HG02610 (cell line): ENCODE measurements at regions not wholly inside any gene's neighbourhood (a gene's known extent, or its start where the extent isn't known, plus 50 kb on each side); places are given as distances from the start of the nearest gene placed in this dataset.
"Not testable (repeated sequence)": the region's sequence is repeated elsewhere in the genome, so short reads cannot be mapped to it uniquely, and the experiment has no call there.

ENCODE experiments used
- ATAC-seq: cut with Tn5 transposase; IDR thresholded peaks from one replicate; pipeline ENCODE4 v1.9.1; 2021; ENCODE audit warnings: mild to moderate bottlenecking, moderate library complexity; ENCODE audit not compliant: unreplicated experiment

DNA sequence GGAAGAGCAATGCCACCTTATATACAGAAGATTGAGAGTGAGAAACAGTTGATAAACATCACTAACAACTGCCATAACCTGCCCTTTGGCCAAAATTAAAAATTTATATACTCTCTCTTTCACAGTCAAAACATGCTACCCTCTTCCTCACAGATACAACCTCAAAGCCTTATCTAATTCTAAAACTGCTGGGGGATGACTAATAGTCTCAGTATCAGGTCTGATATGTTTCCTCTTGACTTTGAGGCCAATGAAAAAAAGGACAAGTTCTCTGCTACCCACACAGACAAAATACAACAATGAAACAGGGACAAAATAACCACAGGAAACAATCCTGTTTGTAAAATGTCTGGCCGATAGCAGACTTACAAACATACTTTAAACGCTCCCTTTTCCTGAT, 485.6 kb upstream of the NUDT12 start:
- ATAC-seq, result peak; percentile 65

DNA sequence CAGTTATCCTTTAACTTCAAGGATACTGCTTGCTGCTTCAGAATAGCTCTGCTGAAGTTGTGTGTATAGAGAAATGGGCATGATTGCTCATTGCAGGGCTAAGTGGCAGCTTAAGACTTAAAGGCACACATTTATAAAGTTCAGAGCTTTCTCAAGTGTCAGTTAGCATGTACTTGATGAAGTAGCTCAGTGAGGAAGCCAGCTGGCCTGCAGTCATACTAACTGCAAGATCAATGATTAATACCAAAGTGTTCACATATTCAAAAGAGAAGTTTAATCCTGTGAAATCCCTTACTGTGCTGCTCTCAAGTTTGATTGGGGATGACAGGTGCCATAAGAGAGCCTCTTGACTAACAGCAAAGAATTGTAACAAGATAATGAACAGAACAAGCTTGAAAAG, 483.4 kb upstream of the NUDT12 start:
- ATAC-seq, result no peak

DNA sequence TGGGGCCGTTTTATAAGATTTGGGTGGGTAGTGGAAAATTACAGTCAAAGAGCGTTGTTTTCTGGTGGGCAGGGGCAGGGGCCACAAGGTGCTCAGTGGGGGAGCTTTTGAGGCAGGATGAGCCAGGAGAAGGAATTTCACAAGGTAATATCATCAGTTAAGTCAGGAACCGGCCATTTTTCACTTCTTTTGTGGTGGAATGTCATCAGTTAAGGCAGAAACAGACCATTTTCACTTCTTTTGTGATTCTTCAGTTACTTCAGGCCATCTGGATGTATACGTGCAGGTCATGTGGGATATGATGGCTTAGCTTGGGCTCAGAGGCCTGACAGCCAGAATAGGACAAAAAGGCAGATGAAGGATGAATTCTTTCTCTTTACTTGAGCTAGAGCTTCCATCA, 477.3 kb upstream of the NUDT12 start:
- not testable (repeated sequence) for ATAC-seq

DNA sequence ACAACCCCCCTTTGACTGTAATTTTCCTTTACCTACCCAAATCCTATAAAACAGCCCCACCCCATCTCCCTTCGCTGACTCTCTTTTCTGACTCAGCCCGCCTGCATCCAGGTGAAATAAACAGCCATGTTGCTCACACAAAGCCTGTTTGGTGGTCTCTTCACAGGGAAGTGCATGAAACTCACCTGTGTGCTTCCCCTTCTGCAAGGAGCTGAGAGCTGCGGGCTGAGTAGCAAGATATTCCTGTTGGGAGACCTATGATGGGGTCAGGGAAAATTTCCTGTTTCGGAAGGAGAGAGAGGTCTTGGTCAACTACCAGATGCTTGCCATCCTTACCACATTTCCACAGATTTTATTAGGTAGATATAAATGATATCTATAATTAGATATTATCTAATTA, 474.5 kb upstream of the NUDT12 start:
- not testable (repeated sequence) for ATAC-seq

DNA sequence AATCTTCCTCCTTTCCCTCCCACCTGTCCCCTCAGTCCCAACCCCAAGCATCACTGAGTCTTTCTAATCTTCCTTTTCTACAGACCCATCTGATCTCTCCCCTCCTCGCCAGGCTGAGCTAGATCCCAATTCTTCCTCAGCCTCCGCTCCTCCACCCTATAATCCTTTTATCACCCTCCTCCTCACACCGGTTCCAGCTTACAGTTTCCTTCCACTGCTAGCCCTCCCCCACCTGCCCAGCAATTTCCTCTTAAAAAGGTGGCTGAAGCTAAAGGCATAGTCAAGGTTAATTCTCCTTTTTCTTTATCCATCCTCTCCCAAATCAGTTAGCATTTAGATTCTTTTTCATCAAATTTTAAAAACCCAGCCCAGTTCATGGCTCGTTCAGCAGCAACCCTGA, 470.6 kb upstream of the NUDT12 start:
- ATAC-seq, result not testable (repeated sequence)

DNA sequence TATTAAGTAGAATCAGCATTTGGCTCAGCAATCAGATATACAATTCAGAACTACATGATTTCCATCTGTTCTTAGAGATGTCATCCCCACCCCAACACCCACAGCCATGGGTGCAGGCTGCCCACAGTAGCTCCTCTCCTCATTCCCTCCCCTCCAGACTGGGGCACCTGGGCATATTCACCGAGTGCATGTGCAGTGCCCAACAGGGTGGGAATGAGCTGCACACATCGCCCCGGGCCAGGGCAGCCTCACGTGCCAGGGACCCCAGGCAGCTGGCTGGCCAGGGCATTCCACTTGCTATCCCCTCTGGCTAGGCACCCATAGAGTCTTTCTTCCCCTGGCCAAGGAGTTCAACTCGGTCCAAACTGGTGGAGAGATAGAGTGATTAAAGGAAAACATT, 461.9 kb upstream of the NUDT12 start:
- ATAC-seq, result no peak

DNA sequence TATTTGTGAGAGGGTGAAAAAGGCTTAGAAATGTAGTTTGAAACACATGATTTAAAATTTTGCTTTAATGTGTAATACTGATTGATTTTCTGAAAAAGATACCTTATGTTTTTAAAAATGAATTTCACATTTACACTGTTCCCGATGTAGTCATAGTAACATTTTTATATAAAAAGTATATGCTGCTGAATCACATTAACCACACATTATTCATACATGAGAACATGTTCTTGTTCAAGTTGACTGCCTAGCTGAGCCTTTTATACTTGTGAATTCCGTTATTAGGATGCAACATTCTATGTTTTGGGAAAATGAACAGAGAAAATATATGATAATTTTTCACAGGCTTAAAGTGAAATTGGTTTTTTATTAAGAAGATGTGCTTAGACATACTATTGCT, 461.1 kb upstream of the NUDT12 start:
- no peak for ATAC-seq

DNA sequence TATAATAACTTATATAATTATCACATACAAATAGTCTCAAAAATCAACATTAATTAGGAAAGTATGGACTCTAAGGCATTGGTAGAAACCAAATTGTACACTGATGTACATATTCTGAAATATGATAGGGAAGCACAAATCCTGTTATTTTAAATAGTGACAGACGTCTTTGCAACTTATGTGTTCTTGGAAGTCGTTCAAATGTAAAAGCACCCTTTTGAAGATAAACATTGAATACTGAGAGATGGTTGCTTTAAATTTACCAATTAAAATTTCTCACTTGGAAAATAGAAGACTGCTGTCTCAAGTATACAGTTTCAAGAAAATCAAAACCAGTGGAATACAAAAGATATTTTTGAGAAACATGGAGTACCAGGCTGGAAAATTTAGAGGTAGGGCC, 457.4 kb upstream of the NUDT12 start:
- ATAC-seq, result no peak

DNA sequence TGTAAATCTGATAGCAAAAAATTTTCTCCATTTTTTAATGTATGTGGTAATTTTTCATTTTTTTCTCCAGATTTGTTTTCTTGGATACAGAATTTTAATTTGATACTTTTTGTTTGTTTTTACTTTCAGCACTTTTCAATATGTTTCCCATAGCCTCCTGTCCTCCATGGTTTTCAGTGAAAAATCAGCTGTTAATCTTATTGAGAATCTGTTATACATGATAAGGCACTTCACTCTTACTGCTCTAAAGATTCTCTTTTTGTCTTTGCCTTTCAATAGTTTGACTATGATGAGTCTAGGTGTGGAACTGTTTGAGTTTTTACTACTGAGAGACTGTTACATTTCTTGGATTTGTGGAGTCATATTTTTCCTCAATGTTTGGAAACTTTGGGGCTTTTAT, 455.7 kb upstream of the NUDT12 start:
- no peak for ATAC-seq

DNA sequence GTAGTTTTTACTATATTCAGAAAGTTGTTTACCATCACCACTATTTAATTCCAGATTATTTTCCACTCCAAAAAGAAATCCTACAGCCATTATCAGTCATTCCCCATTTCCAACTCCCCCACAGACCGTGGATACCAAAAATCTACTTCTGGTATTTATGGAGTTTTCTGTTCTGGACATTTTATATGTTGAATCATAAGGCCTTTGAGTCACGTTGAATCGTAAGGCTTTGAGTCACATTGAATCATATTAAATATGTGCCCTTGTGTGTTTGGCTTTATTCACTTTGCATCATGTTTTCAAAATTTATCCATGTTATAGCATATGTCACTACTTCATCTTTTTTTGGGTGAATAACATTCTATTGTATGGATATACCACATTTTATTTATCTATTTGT, 454.1 kb upstream of the NUDT12 start:
- no peak for ATAC-seq

DNA sequence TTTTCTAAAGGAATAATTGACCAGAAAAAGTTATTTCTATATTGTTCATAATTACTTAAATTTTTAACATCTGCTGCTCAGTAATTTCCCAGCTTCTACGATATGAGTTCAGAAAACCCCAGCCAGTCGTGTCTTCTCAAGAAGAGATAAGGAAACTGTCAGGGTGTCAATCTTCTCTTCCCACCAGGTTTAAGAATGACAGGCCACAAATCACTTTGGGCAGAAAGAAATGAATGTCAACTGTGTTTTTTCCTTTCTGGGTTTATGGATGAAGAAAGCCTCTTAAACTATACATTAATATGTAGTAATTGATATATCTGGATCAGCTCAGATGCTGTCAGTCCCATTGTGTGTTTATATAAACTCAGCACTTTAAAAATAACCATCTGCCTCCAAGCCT, 453.2 kb upstream of the NUDT12 start:
- no peak for ATAC-seq

DNA sequence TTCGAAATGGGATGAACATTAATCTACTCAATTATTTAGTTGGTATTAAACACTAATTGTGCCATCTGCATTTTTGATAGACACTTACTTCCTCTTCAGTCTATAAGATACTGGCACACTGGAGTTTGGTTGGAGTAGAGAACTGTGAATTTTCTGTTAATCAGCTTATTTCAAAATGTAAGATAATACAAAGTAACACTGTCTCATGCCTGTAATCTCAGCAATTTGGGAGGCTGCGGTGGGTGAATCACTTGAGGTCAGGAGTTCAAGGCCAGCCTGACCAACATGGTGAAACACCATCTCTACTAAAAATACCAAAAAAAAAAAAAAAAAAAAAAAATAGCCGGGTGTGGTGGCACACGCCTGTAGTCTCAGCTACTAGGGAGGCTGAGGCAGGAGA, 440.2 kb upstream of the NUDT12 start:
- not testable (repeated sequence) for ATAC-seq

DNA sequence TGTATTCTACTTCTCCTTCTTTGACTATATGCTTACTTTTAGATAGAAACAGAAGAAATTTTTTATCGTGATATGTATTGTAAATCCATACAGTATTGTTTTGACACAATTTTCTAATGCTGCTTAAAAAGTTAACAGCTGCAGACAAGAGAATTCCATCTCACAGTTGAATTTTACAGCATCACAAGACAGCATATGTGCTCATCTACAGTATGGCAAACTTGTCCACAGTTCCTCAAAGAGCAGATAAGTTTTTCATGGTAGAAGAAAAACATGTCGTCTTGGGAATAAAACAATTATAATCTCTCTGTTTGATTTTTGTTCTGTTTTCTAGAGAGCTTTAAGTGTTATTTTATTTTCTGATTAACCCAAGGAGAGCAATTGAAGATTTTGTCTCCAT, 438.5 kb upstream of the NUDT12 start:
- ATAC-seq, result no peak

DNA sequence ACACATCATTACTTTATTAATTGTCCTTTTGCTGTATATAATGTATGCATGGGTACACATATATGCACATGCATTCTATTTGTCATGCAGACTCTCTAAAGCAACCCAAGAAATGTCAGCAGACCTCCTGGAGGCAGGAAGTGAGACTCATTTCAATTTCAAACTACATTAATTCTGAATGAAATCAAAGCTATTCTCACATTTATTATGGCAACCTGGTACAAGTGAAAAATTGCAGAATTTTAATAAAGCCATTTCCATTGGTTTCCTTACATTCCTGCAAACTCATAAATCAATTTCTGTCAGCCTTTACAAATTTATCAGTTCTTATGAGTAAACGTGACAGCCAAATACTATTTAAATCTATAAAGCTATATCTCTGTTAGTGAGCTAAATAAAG, 430.4 kb upstream of the NUDT12 start:
- no peak for ATAC-seq

DNA sequence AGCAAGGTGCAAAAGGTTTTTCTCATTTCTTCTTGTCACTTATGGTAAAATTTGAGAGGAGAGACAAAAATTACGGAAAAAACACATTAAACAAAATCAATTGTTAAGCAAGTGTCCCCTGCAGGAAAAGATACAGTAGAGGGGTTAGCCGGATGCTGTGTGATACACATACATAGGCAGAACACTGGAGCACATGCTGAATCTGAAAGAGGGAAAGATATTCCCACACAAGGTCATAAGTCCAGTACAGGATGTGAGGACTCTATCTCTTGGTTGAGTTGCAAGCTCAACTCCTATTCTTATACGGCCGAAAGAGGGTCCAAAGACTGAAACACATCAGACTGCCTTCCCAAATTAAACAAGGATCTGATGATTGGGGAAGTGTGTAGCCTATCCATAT, 427.5 kb upstream of the NUDT12 start:
- no peak for ATAC-seq

DNA sequence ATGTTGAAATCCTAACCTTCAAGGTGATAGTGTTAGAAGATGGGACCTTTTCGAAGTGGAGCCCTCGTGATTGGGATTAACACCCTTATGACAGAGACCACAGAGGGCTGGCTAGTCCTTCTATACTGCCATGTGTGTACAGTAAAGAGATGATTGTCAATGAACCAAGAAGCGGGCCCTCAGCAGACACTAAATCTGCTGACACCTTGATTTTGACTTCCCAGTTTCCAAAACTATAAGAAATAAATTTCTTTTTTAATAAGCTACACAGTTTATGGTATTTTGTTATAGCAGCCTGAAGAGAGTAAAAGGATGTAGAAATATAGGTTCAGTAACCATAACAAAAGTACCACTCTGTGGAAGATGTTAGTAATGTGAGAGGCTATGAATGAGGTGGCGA, 419.0 kb upstream of the NUDT12 start:
- no peak for ATAC-seq

DNA sequence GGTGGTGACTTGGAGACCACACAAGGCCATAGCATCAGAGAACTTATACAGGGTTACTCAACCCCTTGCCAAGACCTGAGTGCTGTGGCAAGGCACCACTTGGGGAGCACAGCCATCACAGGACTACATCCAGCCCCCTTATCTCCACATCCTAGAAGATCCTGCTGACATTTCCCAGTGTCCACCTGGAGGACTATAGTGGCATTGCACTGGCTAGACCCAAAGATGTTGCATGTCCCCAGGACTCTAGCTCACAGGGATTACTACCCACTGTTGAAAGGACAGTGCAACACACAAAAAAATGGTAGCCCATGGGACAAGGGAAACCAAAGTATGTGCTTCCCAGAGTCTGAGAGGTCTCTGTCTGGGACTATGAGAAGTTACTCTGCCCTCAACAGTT, 411.1 kb upstream of the NUDT12 start:
- ATAC-seq, result no peak

DNA sequence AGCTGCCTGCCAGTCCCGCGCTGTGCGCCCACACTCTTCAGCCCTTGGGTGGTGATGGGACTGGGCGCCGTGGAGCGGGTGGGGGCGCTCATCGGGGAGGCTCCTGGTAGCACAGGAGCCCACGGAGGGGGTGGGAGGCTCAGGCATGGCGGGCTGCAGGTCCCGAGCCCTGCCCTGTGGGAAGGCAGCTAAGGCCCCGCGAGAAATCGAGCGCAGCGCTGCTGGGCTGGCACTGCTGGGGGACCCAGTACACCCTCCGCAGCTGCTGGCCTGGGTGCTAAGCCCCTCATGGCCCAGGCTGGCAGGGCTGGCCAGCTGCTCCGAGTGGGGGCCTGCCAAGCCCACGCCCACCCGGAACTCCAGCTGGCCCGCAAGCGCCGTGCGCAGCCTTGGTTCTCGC, 403.7 kb upstream of the NUDT12 start:
- not testable (repeated sequence) for ATAC-seq

DNA sequence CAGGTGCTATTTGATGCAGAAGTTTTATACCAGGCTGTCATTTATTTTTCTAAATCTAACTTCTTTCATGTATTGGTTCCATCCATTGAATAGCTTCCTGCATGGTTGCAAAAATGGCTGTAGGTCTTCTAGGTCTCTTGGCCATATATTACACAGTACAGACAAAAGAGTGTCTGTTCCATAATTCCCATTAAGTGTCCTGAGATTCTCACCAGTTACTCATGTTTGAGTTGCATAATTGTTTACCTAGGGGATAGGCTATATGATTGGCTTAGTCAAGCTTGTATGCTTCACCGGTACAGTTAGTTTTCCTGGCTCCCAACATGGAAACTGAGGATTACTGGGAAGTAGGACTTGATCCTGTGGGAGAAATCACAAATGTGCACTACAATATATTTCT, 399.4 kb upstream of the NUDT12 start:
- ATAC-seq, result no peak

DNA sequence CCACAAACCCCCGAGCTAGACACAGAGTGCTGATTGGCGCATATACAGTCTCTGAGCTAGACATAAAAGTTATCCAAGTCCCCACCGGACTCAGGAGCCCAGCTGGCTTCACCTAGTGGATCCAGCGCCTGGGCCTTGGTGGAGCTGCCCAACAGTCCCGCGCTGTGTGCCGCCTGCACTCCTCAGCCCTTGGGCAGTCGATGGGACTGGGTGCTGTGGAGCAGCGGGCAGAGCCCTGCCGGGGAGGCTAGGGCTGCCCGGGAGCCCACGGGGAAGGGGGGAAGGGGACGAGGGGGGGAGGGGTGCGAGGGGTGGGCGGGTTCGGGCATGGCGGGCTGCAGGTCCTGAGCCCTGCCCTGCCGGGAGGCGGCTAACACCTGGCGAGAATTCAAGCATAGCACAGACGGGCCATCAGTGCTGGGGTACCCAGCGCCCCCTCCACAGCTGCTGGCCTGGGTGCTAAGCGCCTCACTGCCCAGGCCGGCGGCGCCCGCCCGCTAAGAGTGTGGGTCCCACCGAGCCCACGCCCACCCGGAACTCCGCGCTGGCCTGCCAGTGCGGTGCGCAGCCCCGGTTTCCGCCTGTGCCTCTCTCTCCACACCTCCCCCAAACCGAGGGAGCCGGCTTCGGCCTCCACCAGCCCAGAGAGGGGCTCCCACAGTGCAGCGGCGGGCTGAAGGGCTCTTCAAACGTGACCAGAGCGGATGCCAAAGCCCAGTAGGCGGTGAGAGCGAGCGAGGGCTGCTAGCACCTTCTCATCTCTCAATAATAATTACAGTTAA, 391.2 kb upstream of the NUDT12 start:
- ATAC-seq, result no peak

DNA sequence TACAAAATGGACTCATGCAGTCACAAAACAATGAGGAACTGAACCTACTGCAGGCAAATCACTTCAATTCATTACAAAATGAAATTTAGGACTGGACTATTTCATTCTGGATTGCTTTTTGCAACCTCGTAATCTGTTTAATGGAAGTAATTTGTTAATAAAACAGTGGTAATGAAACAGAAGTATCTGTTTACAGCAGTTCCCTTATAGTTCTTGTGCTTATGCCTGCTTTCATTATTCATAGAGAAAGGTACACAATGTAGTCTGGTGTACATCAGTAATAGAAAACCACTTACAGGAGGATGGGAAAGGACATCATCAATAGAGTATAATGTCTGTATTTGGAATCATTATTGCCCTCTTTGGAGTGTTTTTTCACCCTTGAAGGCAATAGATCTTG, 389.2 kb upstream of the NUDT12 start:
- no peak for ATAC-seq

DNA sequence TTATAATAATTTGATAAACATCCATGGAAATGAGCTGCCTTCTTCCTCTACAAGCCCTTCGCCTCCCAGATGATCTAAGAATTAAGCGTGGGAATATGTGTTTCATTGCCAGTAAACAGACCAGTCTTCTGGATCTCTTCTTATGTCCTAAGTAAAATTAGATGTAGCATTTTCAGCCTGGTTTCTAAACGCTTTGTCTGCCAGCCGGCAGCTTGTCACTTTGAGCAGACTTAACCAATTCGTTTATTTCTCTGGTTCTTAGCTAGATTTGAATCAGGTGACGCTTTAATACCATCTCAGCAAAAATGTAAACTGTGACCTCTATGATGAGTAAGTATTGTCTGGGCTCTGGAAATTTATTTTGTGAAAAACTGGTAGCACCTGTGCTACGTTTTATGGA, 380.6 kb upstream of the NUDT12 start:
- ATAC-seq, result no peak

DNA sequence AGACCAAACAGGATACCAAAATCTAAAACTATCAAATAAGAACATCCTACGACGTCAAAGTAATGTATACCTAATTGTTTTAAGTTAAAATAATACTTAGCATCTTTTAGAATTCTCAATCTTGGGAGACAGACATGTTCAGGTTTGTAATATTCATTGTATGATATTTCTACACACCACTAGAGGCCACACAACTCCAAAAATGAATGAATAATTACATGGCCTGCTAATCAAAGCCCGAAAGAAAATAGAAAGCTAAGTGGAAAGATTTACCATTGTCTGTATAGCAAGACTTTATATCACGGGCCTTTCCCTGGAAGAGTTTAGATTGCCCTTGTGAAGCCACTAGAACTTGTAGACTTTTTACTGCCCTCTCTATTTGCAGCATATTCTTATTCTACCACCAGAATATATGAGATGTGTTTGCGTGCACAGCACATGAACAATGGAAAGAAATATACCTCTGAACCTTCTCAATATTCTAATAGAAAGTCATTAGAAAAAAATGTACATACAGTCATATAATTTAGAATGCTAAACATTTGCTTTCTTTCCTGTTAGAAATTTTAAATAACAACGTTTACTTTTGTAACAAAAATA, 380.1 kb upstream of the NUDT12 start:
- ATAC-seq, result no peak
